Endothelial cell of umbilical vein (primary cell): ENCODE measurements at regions not wholly inside any gene's neighbourhood (a gene's known extent, or its start where the extent isn't known, plus 50 kb on each side); places are given as distances from the start of the nearest gene placed in this dataset.

Experiments
- BruUV-seq: library from RNA; stranded (reverse); fragments of 400-500 nt; replicated peaks from 2 replicates; lab custom pipeline; 2021; lab: Mats Ljungman, UMichigan
- CTCF ChIA-PET: fragments of 300-600, 350-600 bp; sonication (Branson Sonifier 250); formaldehyde crosslinking; loops from one replicate; lab custom pipeline; 2021; ENCODE audit warnings: antibody characterized with exemption, inconsistent platforms; lab: Charles Lee
- POLR2A ChIA-PET: fragments of 300-600, 350-600 bp; sonication (Branson Sonifier 250); formaldehyde crosslinking; loops from one replicate; lab custom pipeline; 2021; ENCODE audit warnings: antibody characterized with exemption, inconsistent platforms; lab: Charles Lee
- DNase-seq: peaks from one replicate; pipeline ENCODE4 v3.0.0-alpha.2; 2011; ENCODE audit warnings: low read depth, low spot score
- FAIRE-seq: peaks from 2 replicates; lab custom pipeline; 2011; peaks lifted over from hg19 to GRCh38; lab: Jason Lieb, UNC
- H2AFZ ChIP-seq: 2 replicates; pipeline ENCODE4 v1.6.0; 2012; ENCODE audit warnings: low read depth, low read length, control low read depth, inconsistent platforms
- H3K27ac ChIP-seq: 2 replicates; pipeline ENCODE4 v1.5.1; 2011; ENCODE audit warnings: low read depth, mild to moderate bottlenecking, control low read depth, low read length, moderate library complexity; ENCODE audit not compliant: insufficient read depth
- H3K27me3 ChIP-seq, 2 experiments: 2 replicates each; pipeline versions ENCODE4 v1.6.0 to v1.6.1; 2011; ENCODE audit warnings: low read length in 2 of 2, mixed read lengths in 1 of 2; ENCODE audit not compliant: control insufficient read depth in 2 of 2, insufficient read depth in 2 of 2
- H3K36me3 ChIP-seq, 2 experiments: 2 replicates in 1 of 2; 3 replicates in 1 of 2; pipeline ENCODE4 v1.5.1; 2011; ENCODE audit warnings: low read length in 2 of 2, mild to moderate bottlenecking in 1 of 2, moderate library complexity in 1 of 2; ENCODE audit not compliant: control insufficient read depth in 2 of 2, insufficient read depth in 2 of 2; ENCODE audit errors: extremely low read depth in 1 of 2
- H3K4me1 ChIP-seq: 3 replicates; pipeline ENCODE4 v1.5.1; 2011; ENCODE audit warnings: mild to moderate bottlenecking, low read length; ENCODE audit not compliant: control insufficient read depth, insufficient read depth; ENCODE audit errors: extremely low read depth
- H3K4me2 ChIP-seq: 2 replicates; pipeline ENCODE4 v1.6.1; 2011; ENCODE audit warnings: low read length, control low read depth, mixed read lengths; ENCODE audit not compliant: insufficient read depth
- H3K4me3 ChIP-seq, 3 experiments: fragments of 200-600 bp in 1 of 3; sonication (generic), shearing (Covaris generic) in 1 of 3; replicated peaks in 1 of 3; 2 replicates each; pipeline ENCODE4 v1.5.1; 2011 to 2016; ENCODE audit warnings: control low read depth in 3 of 3, low read length in 3 of 3, mild to moderate bottlenecking in 2 of 3, inconsistent platforms in 1 of 3, low read depth in 1 of 3, moderate library complexity in 1 of 3; ENCODE audit not compliant: insufficient read depth in 1 of 3
- H3K79me2 ChIP-seq: 2 replicates; pipeline ENCODE4 v1.6.0; 2012; ENCODE audit warnings: low read length, inconsistent platforms; ENCODE audit not compliant: control insufficient read depth, insufficient read depth
- H3K9ac ChIP-seq: replicated peaks from 2 replicates; pipeline ENCODE3; 2011; ENCODE audit warnings: low read length, control low read depth; ENCODE audit not compliant: insufficient read depth; ENCODE audit errors: extremely low read depth
- H3K9me1 ChIP-seq: replicated peaks from 3 replicates; pipeline ENCODE4 v1.6.0; 2011; ENCODE audit warnings: mild to moderate bottlenecking, low read length; ENCODE audit not compliant: control insufficient read depth, insufficient read depth; ENCODE audit errors: extremely low read depth
- H3K9me3 ChIP-seq: replicated peaks from 2 replicates; pipeline ENCODE4 v1.5.1; 2012; ENCODE audit warnings: low read length, inconsistent platforms; ENCODE audit not compliant: control insufficient read depth, insufficient read depth
- H4K20me1 ChIP-seq: replicated peaks from 2 replicates; pipeline ENCODE3; 2011; ENCODE audit warnings: mild to moderate bottlenecking, low read length; ENCODE audit not compliant: control insufficient read depth, insufficient read depth; ENCODE audit errors: extremely low read depth
- CTCF ChIP-seq, 2 donors: IDR thresholded peaks; 1 replicate in 1 of 2; 2 replicates in 1 of 2; pipeline ENCODE4 v1.5.1; 2011; ENCODE audit warnings: low read length in 2 of 2, mild to moderate bottlenecking in 2 of 2, moderate library complexity in 2 of 2, control low read depth in 1 of 2, inconsistent platforms in 1 of 2, low read depth in 1 of 2; ENCODE audit not compliant: insufficient read depth in 1 of 2; ENCODE audit errors: extremely low read depth in 1 of 2
- EZH2 ChIP-seq: IDR thresholded peaks from 2 replicates; pipeline ENCODE4 v1.6.1; 2012; ENCODE audit warnings: borderline replicate concordance, low read depth, mild to moderate bottlenecking, moderate library complexity, low read length, inconsistent platforms; ENCODE audit not compliant: severe bottlenecking
- FOS ChIP-seq: IDR thresholded peaks from 2 replicates; pipeline ENCODE4 v1.6.1; 2011; ENCODE audit warnings: mild to moderate bottlenecking, low read length, moderate library complexity, borderline replicate concordance; ENCODE audit not compliant: insufficient read depth
- GATA2 ChIP-seq: IDR thresholded peaks from 2 replicates; pipeline ENCODE4 v1.7.0; 2011; ENCODE audit warnings: low read depth, mild to moderate bottlenecking, moderate library complexity, mixed read lengths, low read length; ENCODE audit not compliant: insufficient read length, insufficient read depth
- JUN ChIP-seq: IDR thresholded peaks from 2 replicates; pipeline ENCODE4 v1.6.1; 2011; ENCODE audit warnings: borderline replicate concordance, low read depth; ENCODE audit not compliant: insufficient read length, insufficient read depth
- MAX ChIP-seq: IDR thresholded peaks from 2 replicates; pipeline ENCODE4 v1.6.1; 2011; ENCODE audit not compliant: insufficient read depth, insufficient read length
- MYC ChIP-seq: IDR thresholded peaks from one replicate; pipeline ENCODE4 v1.6.1; 2011; ENCODE audit warnings: mild to moderate bottlenecking, low read depth, low read length
- POLR2A ChIP-seq: IDR thresholded peaks from 2 replicates; pipeline ENCODE4 v1.6.1; 2012; ENCODE audit warnings: low read depth, mild to moderate bottlenecking, control low read depth, low read length
- POLR2AphosphoS5 ChIP-seq: IDR thresholded peaks from 2 replicates; pipeline ENCODE4 v1.6.1; 2012; ENCODE audit warnings: low read depth, mild to moderate bottlenecking, control low read depth, low read length, moderate library complexity; ENCODE audit not compliant: insufficient read depth
- dilution Hi-C: fragments of 300-500 bp; cut with MboI; formaldehyde crosslinking; loops from one replicate; pipeline ENCODE4 v1.15.0; 2019; ENCODE audit warnings: low sequenced_read_pairs; ENCODE audit not compliant: extremely low pct_ligation_motif_present
- intact Hi-C: fragments of 100-400 bp; cut with micrococcal nuclease; formaldehyde crosslinking; loops from one replicate; pipeline ENCODE4 v1.10.0; 2022

- Histone ChIP-seq H3K4me1 (no peaks in the 10 kb centered on the region), H3K36me3 (no peaks in the 10 kb centered on the region), H4K20me1 (no peaks in the 10 kb centered on the region), H3K4me2 (no peak overlapping the region), H3K4me3 (no peak overlapping the region), H3K27me3 (peaks cover 0 to 3% of the 10 kb centered on the region in 2 experiments), H3K27ac (no peak overlapping the region), H3K9ac (no peak overlapping the region), H2AFZ (no peak overlapping the region), H3K9me3 (no peaks in the 10 kb centered on the region), H3K9me1 (no peaks in the 10 kb centered on the region), H3K79me2 (no peaks in the 10 kb centered on the region)
- POLR2A ChIA-PET, result no interaction called here
- FAIRE-seq (no peak), DNase-seq (no peak)
- dilution Hi-C loops (no loop called here), intact Hi-C loops (no loop called here)
- BruUV-seq, result no TSS peak
- TF ChIP-seq POLR2AphosphoS5 (no peak), FOS (no peak), MYC (no peak), EZH2 (no peak), CTCF (IDR thresholded peaks at IDR 0.05; ENCODE audit: extremely low read depth in 1 of 2, insufficient read depth in 1 of 2, low read depth in 1 of 2, low read length in 2 of 2) (no peak), MAX (no peak), GATA2 (no peak), POLR2A (no peak), JUN (no peak)
- CTCF ChIA-PET, result no interaction called here
These were observed 121.2 kb downstream of the TXNL1 start for GRCh38 chr18:56517196-56517595.
